Transverse colon (tissue), 4 donors: ENCODE measurements at regions not wholly inside any gene's neighbourhood (a gene's known extent, or its start where the extent isn't known, plus 50 kb on each side); places are given as distances from the start of the nearest gene placed in this dataset.

Experiments
- DNase-seq: peaks from one replicate; pipeline ENCODE4 v3.0.0-alpha.2; 2019
- H3K27ac ChIP-seq, 4 donors: fragments of 200-600 bp; sonication (generic); 2 replicates each; pipeline ENCODE4 v1.5.1; 2016 to 2018; ENCODE audit warnings: inconsistent platforms in 4 of 4
- H3K27me3 ChIP-seq: fragments of 200-600 bp; sonication (generic); 2 replicates; pipeline ENCODE4 v1.5.1; 2017; ENCODE audit warnings: inconsistent platforms
- H3K36me3 ChIP-seq, 4 donors: fragments of 200-600 bp; sonication (generic); 2 replicates each; pipeline ENCODE4 v1.5.1; 2017 to 2019; ENCODE audit warnings: inconsistent platforms in 4 of 4
- H3K4me1 ChIP-seq, 4 donors: fragments of 200-600 bp; sonication (generic); 2 replicates each; pipeline ENCODE4 v1.5.1; 2017 to 2020; ENCODE audit warnings: inconsistent platforms in 4 of 4
- H3K4me3 ChIP-seq, 4 donors: fragments of 200-600 bp; sonication (generic); 1 replicate in 1 of 4; 2 replicates in 3 of 4; pipeline versions ENCODE4 v1.5.1 to v1.6.1; 2017 to 2019; ENCODE audit warnings: inconsistent platforms in 4 of 4
- H3K9me3 ChIP-seq, 2 donors: fragments of 200-600 bp; sonication (generic); 2 replicates each; pipeline ENCODE4 v1.5.1; 2017 to 2019; ENCODE audit warnings: inconsistent platforms in 2 of 2
- EP300 ChIP-seq: sonication (generic); formaldehyde crosslinking; IDR thresholded peaks from one replicate; pipeline ENCODE4 v1.6.1; 2017; ENCODE audit warnings: antibody characterized with exemption, low read depth
- POLR2A ChIP-seq: fragments of 450-650 bp; IDR thresholded peaks from one replicate; pipeline ENCODE4 v1.6.1; 2016; ENCODE audit warnings: antibody characterized with exemption, mild to moderate bottlenecking, moderate library complexity
- POLR2AphosphoS5 ChIP-seq, 3 donors: sonication (generic); formaldehyde crosslinking; IDR thresholded peaks; one replicate each; pipeline ENCODE4 v1.6.1; 2016; ENCODE audit warnings: antibody characterized with exemption in 3 of 3
- WGBS, 2 donors: methylation state at CpG; one replicate each; pipeline ENCODE4 v1.1.5; 2018; ENCODE audit warnings: low coverage in 1 of 2; 5-methylcytosine and 5-hydroxymethylcytosine counted together
- in situ Hi-C, 4 donors: fragments of 200-750 bp; cut with MboI; loops; one replicate each; pipeline versions ENCODE4 v1.15.0 to v1.15.1; 2017; ENCODE audit warnings: low sequenced_read_pairs in 3 of 4, low pct_ligation_motif_present in 1 of 4, low pct_unique_long_range_greater_than_20kb in 1 of 4
- intact Hi-C: fragments of 100-400 bp; cut with DNase I; formaldehyde crosslinking; loops from one replicate; pipeline ENCODE4 v1.15.1; 2023; ENCODE audit warnings: low total_unique reads
- TF ChIP-seq, protein P1 (sequence below), 5 experiments: fragments of 200-600 bp in 3 of 5; fragments of 450-650 bp in 2 of 5; sonication (generic) in 3 of 5; IDR thresholded peaks; 1 replicate in 2 of 5; 2 replicates in 3 of 5; pipeline ENCODE4 v1.5.1; 2016 to 2017; ENCODE audit warnings: antibody characterized with exemption in 5 of 5, inconsistent platforms in 3 of 5, mild to moderate bottlenecking in 2 of 5, moderate library complexity in 1 of 5

DNA sequence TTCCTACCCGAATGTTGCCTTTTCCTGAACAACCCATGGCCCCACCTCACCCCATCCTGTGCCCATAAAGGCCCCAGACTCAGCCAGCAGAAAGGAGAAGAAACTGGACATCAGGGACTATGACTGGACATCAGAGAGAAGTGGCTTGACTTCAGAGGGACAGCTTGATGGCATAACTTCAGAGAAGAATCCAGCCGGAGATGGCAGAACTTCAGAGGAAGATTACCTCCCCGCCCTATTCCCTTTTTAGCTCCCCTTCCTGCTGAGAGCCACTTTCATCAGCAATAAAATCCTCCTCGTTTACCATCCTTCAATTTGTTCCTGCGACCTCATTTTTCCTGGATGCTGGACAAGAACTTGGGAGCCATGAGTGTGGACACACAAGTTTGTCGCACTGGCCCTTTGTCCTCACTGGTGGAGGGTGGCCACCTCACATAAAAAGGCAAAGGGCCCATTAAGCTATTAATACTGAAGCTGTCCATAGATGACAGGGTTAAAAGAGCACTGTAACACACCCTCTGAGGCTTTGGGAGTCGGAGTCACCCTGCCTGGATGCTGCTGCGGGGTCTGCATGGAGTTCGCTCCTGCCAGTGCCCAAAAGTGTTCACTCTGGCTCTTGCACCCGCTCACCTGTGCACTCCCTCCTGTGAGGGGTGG, 260.4 kb downstream of the SLITRK1 start:
- Histone ChIP-seq H3K4me3 (no peak overlapping the region), H3K27ac (no peak overlapping the region), H3K36me3 (no peaks in the 10 kb centered on the region), H3K27me3 (no peaks in the 10 kb centered on the region), H3K4me1 (no peaks in the 10 kb centered on the region), H3K9me3 (no peaks in the 10 kb centered on the region)
- intact Hi-C loops: no loop called here
- no peak for DNase-seq
- TF ChIP-seq POLR2AphosphoS5 (IDR thresholded peaks at IDR 0.05): no peak
- TF ChIP-seq, protein P1, sequence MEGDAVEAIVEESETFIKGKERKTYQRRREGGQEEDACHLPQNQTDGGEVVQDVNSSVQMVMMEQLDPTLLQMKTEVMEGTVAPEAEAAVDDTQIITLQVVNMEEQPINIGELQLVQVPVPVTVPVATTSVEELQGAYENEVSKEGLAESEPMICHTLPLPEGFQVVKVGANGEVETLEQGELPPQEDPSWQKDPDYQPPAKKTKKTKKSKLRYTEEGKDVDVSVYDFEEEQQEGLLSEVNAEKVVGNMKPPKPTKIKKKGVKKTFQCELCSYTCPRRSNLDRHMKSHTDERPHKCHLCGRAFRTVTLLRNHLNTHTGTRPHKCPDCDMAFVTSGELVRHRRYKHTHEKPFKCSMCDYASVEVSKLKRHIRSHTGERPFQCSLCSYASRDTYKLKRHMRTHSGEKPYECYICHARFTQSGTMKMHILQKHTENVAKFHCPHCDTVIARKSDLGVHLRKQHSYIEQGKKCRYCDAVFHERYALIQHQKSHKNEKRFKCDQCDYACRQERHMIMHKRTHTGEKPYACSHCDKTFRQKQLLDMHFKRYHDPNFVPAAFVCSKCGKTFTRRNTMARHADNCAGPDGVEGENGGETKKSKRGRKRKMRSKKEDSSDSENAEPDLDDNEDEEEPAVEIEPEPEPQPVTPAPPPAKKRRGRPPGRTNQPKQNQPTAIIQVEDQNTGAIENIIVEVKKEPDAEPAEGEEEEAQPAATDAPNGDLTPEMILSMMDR (IDR thresholded peaks at IDR 0.05): no peak
- TF ChIP-seq POLR2A: no peak
- no peak for TF ChIP-seq EP300
- 69 to 82% methylated on average over 4 to 10 of the region's 10 CpGs for WGBS, 2 donors
- in situ Hi-C loops: no loop called here

DNA sequence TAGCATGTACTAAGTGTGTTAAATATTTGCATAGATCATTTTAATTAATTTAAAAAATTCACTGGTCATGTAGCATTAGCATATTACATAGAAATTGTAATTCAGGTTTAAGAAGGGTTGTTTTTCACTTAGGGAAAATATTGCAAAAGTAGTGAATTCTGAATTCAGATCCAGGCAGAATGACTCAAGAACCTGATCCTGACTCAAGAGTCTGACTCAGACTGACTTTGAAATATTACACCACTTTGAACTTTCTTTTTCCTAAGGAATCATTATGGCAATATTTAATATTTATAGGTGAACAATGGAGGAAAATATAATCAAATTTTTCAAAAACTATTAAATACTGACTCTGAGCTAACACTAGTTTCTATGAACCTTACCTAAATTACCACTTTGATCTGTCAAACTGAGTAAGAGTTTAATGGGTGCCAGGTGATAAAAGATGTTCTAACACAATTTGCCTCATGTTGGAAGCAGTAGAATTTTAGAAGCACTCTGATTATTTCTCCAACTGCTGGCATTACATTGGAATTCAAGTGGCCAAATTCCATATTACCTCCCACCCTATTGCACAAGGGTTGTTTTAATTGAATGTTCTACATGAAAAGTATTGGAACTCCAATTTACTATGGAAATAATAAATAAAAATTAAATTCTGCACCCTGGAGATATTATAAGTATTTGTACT, 261.6 kb downstream of the SLITRK1 start:
- Histone ChIP-seq H3K4me3 (no peak overlapping the region), H3K36me3 (no peaks in the 10 kb centered on the region), H3K4me1 (no peaks in the 10 kb centered on the region), H3K9me3 (no peaks in the 10 kb centered on the region), H3K27ac (no peak overlapping the region), H3K27me3 (no peaks in the 10 kb centered on the region)
- in situ Hi-C loops: no loop called here
- TF ChIP-seq POLR2AphosphoS5 (IDR thresholded peaks at IDR 0.05) (no peak), EP300 (no peak), POLR2A (no peak)
- TF ChIP-seq, protein P1 (IDR thresholded peaks at IDR 0.05): no peak
- intact Hi-C loops: no loop called here
- no peak for DNase-seq

DNA sequence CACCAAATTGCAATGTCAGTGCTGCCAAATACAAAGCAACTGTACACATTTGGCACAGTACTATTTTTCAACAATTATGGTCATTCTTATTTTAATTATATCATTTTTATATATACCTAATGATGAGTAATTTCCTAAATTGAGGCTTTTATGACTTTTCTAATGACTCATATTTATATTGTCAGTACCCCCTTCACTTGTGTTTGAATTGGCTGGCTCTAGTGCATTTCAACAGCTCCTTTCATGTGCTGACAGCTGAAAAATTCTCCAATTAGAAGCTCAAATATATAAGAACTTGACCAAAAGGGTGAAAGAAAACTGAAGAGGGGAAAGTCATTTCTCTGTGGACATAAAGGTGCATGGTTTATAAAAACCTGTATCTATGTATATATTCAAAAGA, 263.3 kb downstream of the SLITRK1 start:
- in situ Hi-C loops: no loop called here
- TF ChIP-seq, protein P1 (IDR thresholded peaks at IDR 0.05): no peak
- no peak for TF ChIP-seq POLR2AphosphoS5 (IDR thresholded peaks at IDR 0.05)
- TF ChIP-seq POLR2A: no peak
- no peak for TF ChIP-seq EP300

DNA sequence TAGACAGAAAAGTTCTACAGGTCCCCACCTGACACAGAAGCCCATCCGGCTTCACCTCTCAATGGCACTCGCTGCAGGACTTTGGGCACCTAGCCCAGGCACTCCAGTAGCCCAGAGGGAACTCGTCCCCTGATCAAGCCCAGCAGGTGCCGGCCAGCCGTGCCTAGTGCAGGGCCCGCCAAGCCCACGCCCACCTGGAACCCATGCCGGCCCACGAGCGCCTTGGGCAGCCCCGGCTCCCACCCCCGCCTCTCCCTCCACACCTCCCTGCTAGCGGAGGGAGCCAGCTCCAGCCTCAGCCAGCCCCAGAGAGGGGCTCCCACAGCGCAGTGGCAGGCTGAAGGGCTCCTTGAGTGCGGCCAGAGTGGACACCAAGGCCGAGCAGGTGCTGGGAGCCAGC, 268.8 kb downstream of the SLITRK1 start:
- no peak overlapping the region for H3K27ac ChIP-seq
- TF ChIP-seq EP300 (no peak), POLR2AphosphoS5 (IDR thresholded peaks at IDR 0.05) (no peak), POLR2A (no peak)
- TF ChIP-seq, protein P1 (IDR thresholded peaks at IDR 0.05): no peak
- H3K27me3 ChIP-seq: no peaks in the 10 kb centered on the region
- intact Hi-C loops: no loop called here
- no peaks in the 10 kb centered on the region for H3K36me3 ChIP-seq
- 93% methylated on average over 10 of the region's 16 CpGs; no CpG with 5 or more reads in 1 of the 2 donors for WGBS, 2 donors
- in situ Hi-C loops: no loop called here
- no peak for DNase-seq
- no peak overlapping the region for H3K4me3 ChIP-seq
- H3K9me3 ChIP-seq: peaks cover 0 to 3% of the 10 kb centered on the region in 2 donors
- no peaks in the 10 kb centered on the region for H3K4me1 ChIP-seq

More for the DNA sequence above, 263.3 kb downstream of the SLITRK1 start:
- H3K4me3 ChIP-seq: no peak overlapping the region
- no peaks in the 10 kb centered on the region for H3K9me3 ChIP-seq
- H3K4me1 ChIP-seq: no peaks in the 10 kb centered on the region
- DNase-seq: no peak
- H3K27me3 ChIP-seq: no peaks in the 10 kb centered on the region
- no peaks in the 10 kb centered on the region for H3K36me3 ChIP-seq
- no peak overlapping the region for H3K27ac ChIP-seq
- intact Hi-C loops: loop anchor here (5.0 kb wide), 1 partner anchor 1128 kb away; no protein-coding TSS in a partner anchor
